Endothelial cell of umbilical vein (primary cell): ENCODE measurements at regions not wholly inside any gene's neighbourhood (a gene's known extent, or its start where the extent isn't known, plus 50 kb on each side); places are given as distances from the start of the nearest gene placed in this dataset.

Experiments used
- BruUV-seq: library from RNA; stranded (reverse); fragments of 400-500 nt; replicated peaks from 2 replicates; lab custom pipeline; 2021; lab: Mats Ljungman, UMichigan
- CTCF ChIA-PET: fragments of 300-600, 350-600 bp; sonication (Branson Sonifier 250); formaldehyde crosslinking; loops from one replicate; lab custom pipeline; 2021; ENCODE audit warnings: antibody characterized with exemption, inconsistent platforms; lab: Charles Lee
- POLR2A ChIA-PET: fragments of 300-600, 350-600 bp; sonication (Branson Sonifier 250); formaldehyde crosslinking; loops from one replicate; lab custom pipeline; 2021; ENCODE audit warnings: antibody characterized with exemption, inconsistent platforms; lab: Charles Lee
- DNase-seq: peaks from one replicate; pipeline ENCODE4 v3.0.0-alpha.2; 2011; ENCODE audit warnings: low read depth, low spot score
- FAIRE-seq: peaks from 2 replicates; lab custom pipeline; 2011; peaks lifted over from hg19 to GRCh38; lab: Jason Lieb, UNC
- H2AFZ ChIP-seq: 2 replicates; pipeline ENCODE4 v1.6.0; 2012; ENCODE audit warnings: low read depth, low read length, control low read depth, inconsistent platforms
- H3K27ac ChIP-seq: 2 replicates; pipeline ENCODE4 v1.5.1; 2011; ENCODE audit warnings: low read depth, mild to moderate bottlenecking, control low read depth, low read length, moderate library complexity; ENCODE audit not compliant: insufficient read depth
- H3K27me3 ChIP-seq, 2 experiments: 2 replicates each; pipeline versions ENCODE4 v1.6.0 to v1.6.1; 2011; ENCODE audit warnings: low read length in 2 of 2, mixed read lengths in 1 of 2; ENCODE audit not compliant: control insufficient read depth in 2 of 2, insufficient read depth in 2 of 2
- H3K36me3 ChIP-seq, 2 experiments: 2 replicates in 1 of 2; 3 replicates in 1 of 2; pipeline ENCODE4 v1.5.1; 2011; ENCODE audit warnings: low read length in 2 of 2, mild to moderate bottlenecking in 1 of 2, moderate library complexity in 1 of 2; ENCODE audit not compliant: control insufficient read depth in 2 of 2, insufficient read depth in 2 of 2; ENCODE audit errors: extremely low read depth in 1 of 2
- H3K4me1 ChIP-seq: 3 replicates; pipeline ENCODE4 v1.5.1; 2011; ENCODE audit warnings: mild to moderate bottlenecking, low read length; ENCODE audit not compliant: control insufficient read depth, insufficient read depth; ENCODE audit errors: extremely low read depth
- H3K4me2 ChIP-seq: 2 replicates; pipeline ENCODE4 v1.6.1; 2011; ENCODE audit warnings: low read length, control low read depth, mixed read lengths; ENCODE audit not compliant: insufficient read depth
- H3K4me3 ChIP-seq, 3 experiments: fragments of 200-600 bp in 1 of 3; sonication (generic), shearing (Covaris generic) in 1 of 3; replicated peaks in 1 of 3; 2 replicates each; pipeline ENCODE4 v1.5.1; 2011 to 2016; ENCODE audit warnings: control low read depth in 3 of 3, low read length in 3 of 3, mild to moderate bottlenecking in 2 of 3, inconsistent platforms in 1 of 3, low read depth in 1 of 3, moderate library complexity in 1 of 3; ENCODE audit not compliant: insufficient read depth in 1 of 3
- H3K79me2 ChIP-seq: 2 replicates; pipeline ENCODE4 v1.6.0; 2012; ENCODE audit warnings: low read length, inconsistent platforms; ENCODE audit not compliant: control insufficient read depth, insufficient read depth
- H3K9ac ChIP-seq: replicated peaks from 2 replicates; pipeline ENCODE3; 2011; ENCODE audit warnings: low read length, control low read depth; ENCODE audit not compliant: insufficient read depth; ENCODE audit errors: extremely low read depth
- H3K9me1 ChIP-seq: replicated peaks from 3 replicates; pipeline ENCODE4 v1.6.0; 2011; ENCODE audit warnings: mild to moderate bottlenecking, low read length; ENCODE audit not compliant: control insufficient read depth, insufficient read depth; ENCODE audit errors: extremely low read depth
- H3K9me3 ChIP-seq: replicated peaks from 2 replicates; pipeline ENCODE4 v1.5.1; 2012; ENCODE audit warnings: low read length, inconsistent platforms; ENCODE audit not compliant: control insufficient read depth, insufficient read depth
- H4K20me1 ChIP-seq: replicated peaks from 2 replicates; pipeline ENCODE3; 2011; ENCODE audit warnings: mild to moderate bottlenecking, low read length; ENCODE audit not compliant: control insufficient read depth, insufficient read depth; ENCODE audit errors: extremely low read depth
- EZH2 ChIP-seq: IDR thresholded peaks from 2 replicates; pipeline ENCODE4 v1.6.1; 2012; ENCODE audit warnings: borderline replicate concordance, low read depth, mild to moderate bottlenecking, moderate library complexity, low read length, inconsistent platforms; ENCODE audit not compliant: severe bottlenecking
- FOS ChIP-seq: IDR thresholded peaks from 2 replicates; pipeline ENCODE4 v1.6.1; 2011; ENCODE audit warnings: mild to moderate bottlenecking, low read length, moderate library complexity, borderline replicate concordance; ENCODE audit not compliant: insufficient read depth
- GATA2 ChIP-seq: IDR thresholded peaks from 2 replicates; pipeline ENCODE4 v1.7.0; 2011; ENCODE audit warnings: low read depth, mild to moderate bottlenecking, moderate library complexity, mixed read lengths, low read length; ENCODE audit not compliant: insufficient read length, insufficient read depth
- JUN ChIP-seq: IDR thresholded peaks from 2 replicates; pipeline ENCODE4 v1.6.1; 2011; ENCODE audit warnings: borderline replicate concordance, low read depth; ENCODE audit not compliant: insufficient read length, insufficient read depth
- MYC ChIP-seq: IDR thresholded peaks from one replicate; pipeline ENCODE4 v1.6.1; 2011; ENCODE audit warnings: mild to moderate bottlenecking, low read depth, low read length
- POLR2A ChIP-seq: IDR thresholded peaks from 2 replicates; pipeline ENCODE4 v1.6.1; 2012; ENCODE audit warnings: low read depth, mild to moderate bottlenecking, control low read depth, low read length
- POLR2AphosphoS5 ChIP-seq: IDR thresholded peaks from 2 replicates; pipeline ENCODE4 v1.6.1; 2012; ENCODE audit warnings: low read depth, mild to moderate bottlenecking, control low read depth, low read length, moderate library complexity; ENCODE audit not compliant: insufficient read depth
- dilution Hi-C: fragments of 300-500 bp; cut with MboI; formaldehyde crosslinking; loops from one replicate; pipeline ENCODE4 v1.15.0; 2019; ENCODE audit warnings: low sequenced_read_pairs; ENCODE audit not compliant: extremely low pct_ligation_motif_present
- intact Hi-C: fragments of 100-400 bp; cut with micrococcal nuclease; formaldehyde crosslinking; loops from one replicate; pipeline ENCODE4 v1.10.0; 2022
- TF ChIP-seq, protein P1 (sequence below), 2 donors: IDR thresholded peaks; 1 replicate in 1 of 2; 2 replicates in 1 of 2; pipeline ENCODE4 v1.5.1; 2011; ENCODE audit warnings: low read length in 2 of 2, mild to moderate bottlenecking in 2 of 2, moderate library complexity in 2 of 2, control low read depth in 1 of 2, inconsistent platforms in 1 of 2, low read depth in 1 of 2; ENCODE audit not compliant: insufficient read depth in 1 of 2; ENCODE audit errors: extremely low read depth in 1 of 2
- TF ChIP-seq, protein P2 (sequence below): IDR thresholded peaks from 2 replicates; pipeline ENCODE4 v1.6.1; 2011; ENCODE audit not compliant: insufficient read depth, insufficient read length

DNA sequence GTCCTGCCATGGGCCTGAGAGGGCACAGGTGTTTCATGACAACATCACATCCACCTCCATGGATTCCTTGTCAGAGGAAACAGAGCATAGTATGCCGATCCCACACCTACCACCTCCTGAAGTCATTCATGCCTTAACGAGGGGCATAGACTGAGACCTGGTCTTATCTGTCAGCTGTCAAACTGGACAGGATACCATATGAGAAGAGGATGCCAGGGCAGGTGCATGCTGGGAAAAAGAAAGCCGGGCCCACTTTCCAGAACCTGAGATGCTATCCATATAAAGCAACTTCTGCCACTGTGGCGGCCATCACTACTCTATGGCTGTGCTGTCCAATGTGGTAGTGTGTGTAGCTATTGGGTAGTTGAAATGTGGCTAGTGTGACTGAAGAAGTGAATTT is 116.0 kb upstream of the SIX2 start:
- BruUV-seq: no TSS peak
- Histone ChIP-seq H3K4me1 (peaks cover 18% of the 10 kb centered on the region), H3K27me3 (no peaks in the 10 kb centered on the region), H3K9me3 (no peaks in the 10 kb centered on the region), H2AFZ (no peak overlapping the region), H3K36me3 (no peaks in the 10 kb centered on the region), H3K27ac (no peak overlapping the region), H3K4me3 (no peak overlapping the region), H4K20me1 (no peaks in the 10 kb centered on the region), H3K9ac (no peak overlapping the region), H3K79me2 (no peaks in the 10 kb centered on the region), H3K9me1 (no peaks in the 10 kb centered on the region), H3K4me2 (no peak overlapping the region)
- dilution Hi-C loops (no loop called here), intact Hi-C loops (no loop called here)
- DNase-seq (no peak), FAIRE-seq (no peak)
- POLR2A ChIA-PET: no interaction called here
- CTCF ChIA-PET: no interaction called here
- no peak for TF ChIP-seq MYC

DNA sequence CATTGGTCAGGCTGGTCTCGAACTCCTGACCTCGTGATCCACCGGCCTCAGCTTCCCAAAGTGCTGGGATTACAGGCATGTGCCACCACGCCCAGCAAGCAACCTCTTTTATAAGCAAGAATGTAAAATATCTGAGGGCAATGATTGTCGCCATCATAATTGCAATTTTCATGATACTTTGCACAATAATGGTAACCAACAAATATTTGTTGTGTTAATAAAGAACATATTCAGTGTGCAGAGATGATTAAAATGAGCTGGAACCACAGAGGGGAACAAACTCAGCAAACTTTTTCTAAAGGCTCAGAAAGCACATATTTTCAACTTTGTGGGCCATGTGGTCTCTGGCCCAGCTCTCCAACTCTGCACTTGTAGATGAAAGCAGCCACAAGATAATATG is 115.2 kb upstream of the SIX2 start:
- no peak for DNase-seq
- dilution Hi-C loops: no loop called here
- no peak for FAIRE-seq
- Histone ChIP-seq H2AFZ (no peak overlapping the region), H3K4me2 (no peak overlapping the region), H3K4me3 (no peak overlapping the region), H3K27me3 (no peaks in the 10 kb centered on the region), H3K9ac (no peak overlapping the region), H3K79me2 (no peaks in the 10 kb centered on the region), H3K4me1 (peaks cover 16% of the 10 kb centered on the region), H3K36me3 (no peaks in the 10 kb centered on the region), H4K20me1 (no peaks in the 10 kb centered on the region), H3K9me1 (no peaks in the 10 kb centered on the region), H3K9me3 (no peaks in the 10 kb centered on the region), H3K27ac (no peak overlapping the region)
- no TSS peak for BruUV-seq
- no peak for TF ChIP-seq POLR2AphosphoS5
- no peak for TF ChIP-seq GATA2
- no peak for TF ChIP-seq MYC
- TF ChIP-seq, protein P1, sequence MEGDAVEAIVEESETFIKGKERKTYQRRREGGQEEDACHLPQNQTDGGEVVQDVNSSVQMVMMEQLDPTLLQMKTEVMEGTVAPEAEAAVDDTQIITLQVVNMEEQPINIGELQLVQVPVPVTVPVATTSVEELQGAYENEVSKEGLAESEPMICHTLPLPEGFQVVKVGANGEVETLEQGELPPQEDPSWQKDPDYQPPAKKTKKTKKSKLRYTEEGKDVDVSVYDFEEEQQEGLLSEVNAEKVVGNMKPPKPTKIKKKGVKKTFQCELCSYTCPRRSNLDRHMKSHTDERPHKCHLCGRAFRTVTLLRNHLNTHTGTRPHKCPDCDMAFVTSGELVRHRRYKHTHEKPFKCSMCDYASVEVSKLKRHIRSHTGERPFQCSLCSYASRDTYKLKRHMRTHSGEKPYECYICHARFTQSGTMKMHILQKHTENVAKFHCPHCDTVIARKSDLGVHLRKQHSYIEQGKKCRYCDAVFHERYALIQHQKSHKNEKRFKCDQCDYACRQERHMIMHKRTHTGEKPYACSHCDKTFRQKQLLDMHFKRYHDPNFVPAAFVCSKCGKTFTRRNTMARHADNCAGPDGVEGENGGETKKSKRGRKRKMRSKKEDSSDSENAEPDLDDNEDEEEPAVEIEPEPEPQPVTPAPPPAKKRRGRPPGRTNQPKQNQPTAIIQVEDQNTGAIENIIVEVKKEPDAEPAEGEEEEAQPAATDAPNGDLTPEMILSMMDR (IDR thresholded peaks at IDR 0.05; ENCODE audit: extremely low read depth in 1 of 2, insufficient read depth in 1 of 2, low read depth in 1 of 2, low read length in 2 of 2): no peak
- TF ChIP-seq EZH2: no peak
- no peak for TF ChIP-seq FOS
- no peak for TF ChIP-seq POLR2A
- TF ChIP-seq, protein P2, sequence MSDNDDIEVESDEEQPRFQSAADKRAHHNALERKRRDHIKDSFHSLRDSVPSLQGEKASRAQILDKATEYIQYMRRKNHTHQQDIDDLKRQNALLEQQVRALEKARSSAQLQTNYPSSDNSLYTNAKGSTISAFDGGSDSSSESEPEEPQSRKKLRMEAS: no peak
- no peak for TF ChIP-seq JUN
- ChIA-PET CTCF (no interaction called here), POLR2A (no interaction called here)
- intact Hi-C loops: no loop called here
